HG02870 (cell line): ENCODE measurements at regions not wholly inside any gene's neighbourhood (a gene's known extent, or its start where the extent isn't known, plus 50 kb on each side); places are given as distances from the start of the nearest gene placed in this dataset.
"Not testable (repeated sequence)": the region's sequence is repeated elsewhere in the genome, so short reads cannot be mapped to it uniquely, and the experiment has no call there.

Source experiments
- ATAC-seq: cut with Tn5 transposase; IDR thresholded peaks from one replicate; pipeline ENCODE4 v1.9.1; 2021; ENCODE audit warnings: mild to moderate bottlenecking, moderate library complexity; ENCODE audit not compliant: unreplicated experiment

DNA sequence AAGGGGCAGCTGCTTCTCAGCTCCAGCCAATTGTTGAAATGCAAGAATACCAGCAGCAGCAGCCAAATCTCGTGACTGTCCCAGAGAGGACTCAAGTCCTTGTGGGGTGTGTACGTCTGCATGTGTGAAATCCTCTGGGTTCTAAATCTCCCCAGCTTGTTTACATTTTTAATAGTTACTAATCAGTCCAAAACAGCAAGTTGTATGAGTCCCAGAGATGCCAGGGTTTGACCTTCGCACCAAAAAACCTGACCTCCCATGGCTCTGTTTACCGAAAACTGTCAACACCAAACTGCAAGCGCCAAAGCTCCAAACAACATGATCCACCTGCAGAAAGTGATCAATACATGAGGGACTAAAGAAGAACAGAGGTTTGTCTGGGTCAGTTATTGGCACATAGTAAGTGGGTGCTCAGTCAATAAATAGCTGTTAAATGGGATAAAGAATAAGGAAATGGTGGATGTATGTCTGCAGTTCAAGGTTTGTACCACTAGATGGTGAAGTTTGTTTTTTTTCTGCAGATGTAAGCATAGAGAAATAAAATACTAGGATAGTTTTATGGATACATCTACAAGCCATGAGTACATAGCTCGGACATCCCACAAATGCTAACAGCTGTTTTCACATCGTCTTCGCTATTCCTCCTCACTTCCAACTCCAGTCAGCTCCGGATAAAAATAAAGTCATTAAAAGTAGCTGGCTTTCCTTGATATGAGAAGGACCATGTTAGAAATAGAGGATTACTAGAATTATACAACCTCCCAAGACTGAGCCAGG is 85.3 kb upstream of the ADRB2 start:
- ATAC-seq, result peak; percentile 54

DNA sequence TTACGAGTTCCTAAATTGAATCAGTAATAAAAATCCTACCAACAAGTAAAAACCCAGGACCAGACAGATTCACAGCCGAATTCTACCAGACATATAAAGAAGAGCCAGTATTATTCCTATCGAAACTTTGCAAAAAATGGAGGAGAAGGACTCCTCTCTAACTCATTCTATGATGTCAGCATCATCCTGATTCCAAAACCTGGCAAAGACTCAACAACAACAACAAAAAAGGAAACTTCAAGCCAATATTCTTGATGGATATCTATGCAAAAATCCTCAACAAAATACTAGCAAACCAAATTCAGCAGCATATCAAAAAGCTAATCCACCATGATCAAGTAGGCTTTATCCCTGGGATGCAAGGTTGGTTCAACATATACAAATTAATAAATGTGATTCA is 84.6 kb upstream of the ADRB2 start:
- ATAC-seq, result not testable (repeated sequence)

GRCh38 chr5:148744380-148744779 is 82.0 kb upstream of the ADRB2 start:
- not testable (repeated sequence) for ATAC-seq

GRCh38 chr5:148746826-148747535 is 79.4 kb upstream of the ADRB2 start:
- ATAC-seq, result peak; percentile 80

DNA sequence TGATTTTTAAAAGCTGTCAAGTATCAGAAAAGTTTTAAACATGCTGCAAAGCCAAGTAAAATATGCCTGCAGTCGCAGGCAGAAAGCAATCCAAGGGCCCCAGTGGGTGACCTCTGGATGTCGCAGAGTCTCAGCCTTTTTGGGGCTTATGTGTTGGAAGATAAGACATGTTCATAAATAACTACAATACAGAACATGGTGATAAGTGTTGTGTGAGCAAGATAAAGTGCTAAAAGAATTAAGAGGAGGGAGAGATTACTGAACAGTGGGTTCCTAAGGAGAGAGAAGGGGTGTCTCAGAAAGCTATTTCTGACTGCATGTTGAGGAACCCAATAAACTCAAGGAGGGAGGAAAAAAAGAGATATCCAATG is 78.9 kb upstream of the ADRB2 start:
- no peak for ATAC-seq

DNA sequence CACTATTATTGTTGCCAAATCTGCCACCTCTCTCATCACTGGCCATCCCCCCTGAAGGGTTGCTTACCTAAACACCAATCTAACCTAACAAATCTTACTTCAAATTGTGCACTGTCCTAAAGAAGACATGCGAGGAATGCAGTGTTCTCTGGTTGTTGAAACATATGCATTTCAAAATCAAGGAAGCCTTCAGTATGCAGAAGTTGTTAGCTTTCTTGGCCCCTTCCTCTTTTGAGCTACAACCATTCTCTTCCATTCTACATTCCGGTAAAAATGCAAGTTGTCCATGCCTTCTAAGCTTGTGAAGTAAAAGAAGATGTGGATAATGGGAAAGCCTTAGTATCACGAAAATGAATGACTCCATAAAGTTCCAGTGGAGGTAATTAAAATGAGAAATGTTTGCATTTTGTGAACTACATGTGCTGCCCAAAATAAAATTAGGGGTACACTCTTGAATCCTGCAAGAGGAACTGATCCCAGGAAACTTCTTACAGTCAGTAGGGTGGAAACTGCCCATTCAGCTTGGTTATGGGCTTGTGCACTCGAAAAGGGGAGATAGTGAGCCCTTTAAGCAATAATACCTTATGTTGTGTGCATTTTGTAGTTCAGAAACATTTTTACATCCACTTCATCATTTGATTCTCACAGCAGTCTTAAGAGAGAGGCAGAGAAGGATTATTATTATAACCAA is 77.6 kb upstream of the ADRB2 start:
- no peak for ATAC-seq

GRCh38 chr5:148750614-148751013 is 75.8 kb upstream of the ADRB2 start:
- no peak for ATAC-seq

- no peak for ATAC-seq
These were observed 75.4 kb upstream of the ADRB2 start for GRCh38 chr5:148751025-148751424.

- ATAC-seq, result not testable (repeated sequence)
These were observed 74.0 kb upstream of the ADRB2 start for GRCh38 chr5:148752375-148752774.

DNA sequence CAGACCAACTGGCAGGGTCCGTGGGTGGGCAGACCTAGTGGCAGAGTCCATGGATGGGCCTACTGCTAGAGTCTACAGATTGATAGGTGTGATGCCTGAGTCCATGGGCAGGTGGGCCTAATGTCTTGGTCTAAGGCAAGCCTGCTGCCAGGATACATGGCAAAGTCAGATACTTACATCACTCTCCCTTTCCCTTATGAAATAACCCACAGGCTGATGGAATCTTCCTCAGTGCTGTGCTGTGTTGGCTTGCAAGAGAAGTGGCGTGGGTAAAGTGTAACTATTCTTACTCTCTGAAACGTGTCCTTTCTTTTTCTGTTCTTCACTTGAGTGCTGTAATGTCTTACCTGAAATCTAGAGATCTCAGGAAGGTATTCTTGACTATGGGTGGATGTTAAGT is 67.3 kb upstream of the ADRB2 start:
- ATAC-seq, result no peak

- ATAC-seq, result peak; percentile 100
These were observed 65.3 kb upstream of the ADRB2 start for GRCh38 chr5:148760945-148761638.

DNA sequence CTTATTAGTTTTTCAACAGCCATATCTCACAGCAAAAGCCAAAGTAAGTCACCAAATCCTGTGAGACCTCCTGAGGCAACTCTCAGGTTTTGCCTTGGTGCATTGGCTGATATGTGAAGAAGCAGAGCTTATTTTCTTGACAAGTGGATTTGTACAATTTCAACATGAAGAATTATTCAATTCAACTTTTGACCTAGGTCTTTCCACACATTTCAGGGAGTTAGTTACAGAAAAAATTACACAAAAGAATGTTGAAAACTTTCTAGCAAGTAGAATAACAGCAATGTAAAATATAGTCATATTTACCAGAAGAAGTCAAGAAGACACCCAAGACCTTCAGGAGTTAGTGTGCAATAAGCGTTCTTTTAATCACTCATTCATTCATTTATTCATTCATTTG is 62.4 kb upstream of the ADRB2 start:
- ATAC-seq, result no peak

DNA sequence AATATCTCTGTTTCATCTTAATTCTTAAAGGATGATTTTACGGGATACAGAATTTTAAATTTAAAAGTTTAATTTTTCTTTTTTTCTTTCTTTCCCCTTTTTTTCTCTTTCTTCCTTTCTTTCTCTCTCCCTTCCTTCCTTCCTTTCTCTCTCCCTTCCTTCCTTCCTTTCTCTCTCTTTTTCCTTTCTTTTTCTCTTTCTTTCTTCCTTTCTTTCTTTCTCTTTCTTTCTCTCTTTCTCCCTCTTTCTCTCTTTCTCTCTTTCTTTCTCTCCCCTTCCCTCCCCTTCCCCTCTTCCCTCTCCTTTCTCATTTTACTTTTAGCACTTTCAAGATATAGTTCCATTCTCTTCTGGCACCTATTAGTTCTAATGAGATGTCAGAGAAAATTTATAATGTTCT is 61.4 kb upstream of the ADRB2 start:
- ATAC-seq, result no peak

GRCh38 chr5:148768806-148769415 is 57.5 kb upstream of the ADRB2 start:
- no peak for ATAC-seq

GRCh38 chr5:148769941-148770340 is 56.5 kb upstream of the ADRB2 start:
- ATAC-seq, result no peak

DNA sequence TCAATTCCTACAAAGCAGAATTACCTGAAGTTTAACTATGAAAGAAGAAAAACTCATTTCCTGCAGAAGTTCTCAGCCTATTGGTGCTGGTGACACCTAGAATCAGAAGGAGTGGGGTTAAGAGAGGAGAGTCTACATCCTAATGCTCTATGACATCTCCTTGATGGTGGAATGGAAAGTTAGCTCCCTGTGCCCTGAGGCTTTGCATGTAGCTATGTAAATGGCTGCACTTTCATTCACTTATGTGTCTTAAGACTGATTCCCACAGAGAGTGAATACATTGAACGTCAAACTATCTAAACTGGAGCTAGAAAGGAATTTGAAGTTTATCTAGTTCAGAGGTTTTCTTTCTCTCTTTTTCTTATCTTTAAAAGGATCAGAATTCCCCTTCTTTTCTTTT is 52.1 kb upstream of the ADRB2 start:
- no peak for ATAC-seq

GRCh38 chr5:148776261-148776660 is 50.1 kb upstream of the ADRB2 start:
- no peak for ATAC-seq
